ENCODE measurements at regions not wholly inside any gene's neighbourhood (a gene's known extent, or its start where the extent isn't known, plus 50 kb on each side); places are given as distances from the start of the nearest gene placed in this dataset.
"Not testable (repeated sequence)": the region's sequence is repeated elsewhere in the genome, so short reads cannot be mapped to it uniquely, and the experiment has no call there.

DNA sequence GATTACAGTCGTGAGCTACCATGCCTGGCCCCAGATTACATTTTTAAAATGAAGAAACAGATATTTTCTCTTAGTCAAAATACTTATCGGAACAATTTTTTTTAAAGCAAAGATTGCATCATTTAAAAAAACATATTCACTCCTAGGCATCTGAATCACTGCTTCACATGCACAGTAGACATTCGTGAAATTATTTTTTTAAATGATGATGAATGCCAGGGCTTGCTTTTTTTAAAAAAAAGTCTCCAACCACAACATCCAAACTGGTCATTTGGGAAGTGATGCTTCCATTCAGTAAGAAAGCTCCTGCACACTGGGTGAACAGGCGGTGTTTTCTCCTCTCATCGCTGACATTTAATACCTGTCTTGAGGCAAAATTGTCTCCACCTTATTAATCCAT is 223.0 kb upstream of the DMRT1 start:
- TF ChIP-seq, protein P1, sequence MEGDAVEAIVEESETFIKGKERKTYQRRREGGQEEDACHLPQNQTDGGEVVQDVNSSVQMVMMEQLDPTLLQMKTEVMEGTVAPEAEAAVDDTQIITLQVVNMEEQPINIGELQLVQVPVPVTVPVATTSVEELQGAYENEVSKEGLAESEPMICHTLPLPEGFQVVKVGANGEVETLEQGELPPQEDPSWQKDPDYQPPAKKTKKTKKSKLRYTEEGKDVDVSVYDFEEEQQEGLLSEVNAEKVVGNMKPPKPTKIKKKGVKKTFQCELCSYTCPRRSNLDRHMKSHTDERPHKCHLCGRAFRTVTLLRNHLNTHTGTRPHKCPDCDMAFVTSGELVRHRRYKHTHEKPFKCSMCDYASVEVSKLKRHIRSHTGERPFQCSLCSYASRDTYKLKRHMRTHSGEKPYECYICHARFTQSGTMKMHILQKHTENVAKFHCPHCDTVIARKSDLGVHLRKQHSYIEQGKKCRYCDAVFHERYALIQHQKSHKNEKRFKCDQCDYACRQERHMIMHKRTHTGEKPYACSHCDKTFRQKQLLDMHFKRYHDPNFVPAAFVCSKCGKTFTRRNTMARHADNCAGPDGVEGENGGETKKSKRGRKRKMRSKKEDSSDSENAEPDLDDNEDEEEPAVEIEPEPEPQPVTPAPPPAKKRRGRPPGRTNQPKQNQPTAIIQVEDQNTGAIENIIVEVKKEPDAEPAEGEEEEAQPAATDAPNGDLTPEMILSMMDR (IDR thresholded peaks at IDR 0.05; ENCODE audit: low read depth, low read length) = no peak
- TF ChIP-seq EZH2phosphoT487 (IDR thresholded peaks at IDR 0.05; ENCODE audit: low read depth) = no peak
- H3K27ac ChIP-seq (ENCODE audit: low read length) = no peak overlapping the region
- H3K4me1 ChIP-seq (ENCODE audit: low read length) = peaks cover 23% of the 10 kb centered on the region
- H3K4me3 ChIP-seq (ENCODE audit: low read length) = no peak overlapping the region
- H2AFZ ChIP-seq (ENCODE audit: low read depth, low read length) = no peak overlapping the region
- no peaks in the 10 kb centered on the region for H3K36me3 ChIP-seq (replicated peaks; ENCODE audit: low read depth, low read length)
- H3K27me3 ChIP-seq (ENCODE audit: low read depth, low read length) = no peaks in the 10 kb centered on the region
- no peak overlapping the region for H3K9ac ChIP-seq (ENCODE audit: low read length)
- H3K9me3 ChIP-seq (ENCODE audit: insufficient read depth, low read length) = no peaks in the 10 kb centered on the region
- no peaks in the 10 kb centered on the region for H4K20me1 ChIP-seq (ENCODE audit: insufficient read depth, low read length)
- H3K79me2 ChIP-seq (ENCODE audit: low read length) = no peaks in the 10 kb centered on the region
- no peak overlapping the region for H3K4me2 ChIP-seq (ENCODE audit: low read length)

DNA sequence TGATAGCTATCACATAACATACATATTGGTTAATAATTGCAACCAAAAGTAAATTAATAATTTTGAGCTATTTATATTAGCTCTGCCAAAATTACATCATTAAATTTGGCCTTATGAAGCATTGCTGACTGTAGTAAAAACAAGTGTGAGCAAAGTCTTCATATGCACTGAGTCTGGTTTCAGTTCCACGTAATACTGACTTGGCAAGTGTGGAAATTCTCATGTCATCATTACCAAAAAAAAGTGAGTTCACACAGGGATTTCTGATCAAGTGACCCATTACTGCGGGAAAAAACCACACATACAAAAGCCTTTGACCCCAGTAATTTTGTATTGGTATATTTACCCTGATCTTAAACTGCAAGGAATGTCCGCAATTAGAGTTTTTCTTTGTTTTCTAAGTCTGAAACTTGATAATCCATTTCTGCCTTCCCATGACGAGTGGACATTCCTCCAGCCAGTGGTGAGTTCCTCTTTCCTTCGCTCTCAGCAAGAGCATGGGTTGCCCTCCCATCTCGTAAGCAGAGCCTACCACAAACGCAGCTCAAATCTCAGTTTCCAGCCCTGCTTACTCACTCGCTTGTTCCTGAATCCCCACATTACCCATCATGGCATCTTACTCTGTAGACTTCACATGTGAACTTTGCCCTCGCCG is 220.2 kb upstream of the DMRT1 start:
- no peaks in the 10 kb centered on the region for H3K27me3 ChIP-seq (ENCODE audit: low read depth, low read length)
- H4K20me1 ChIP-seq (ENCODE audit: insufficient read depth, low read length) = no peaks in the 10 kb centered on the region
- H3K9me3 ChIP-seq (ENCODE audit: insufficient read depth, low read length) = no peaks in the 10 kb centered on the region
- TF ChIP-seq, protein P1 (IDR thresholded peaks at IDR 0.05; ENCODE audit: low read depth, low read length) = no peak
- TF ChIP-seq EZH2phosphoT487 (IDR thresholded peaks at IDR 0.05; ENCODE audit: low read depth) = no peak
- no peaks in the 10 kb centered on the region for H3K36me3 ChIP-seq (replicated peaks; ENCODE audit: low read depth, low read length)
- H3K4me3 ChIP-seq (ENCODE audit: low read length) = peak overlapping the region; percentile 26
- H3K4me1 ChIP-seq (ENCODE audit: low read length) = peaks cover 33% of the 10 kb centered on the region
- peak overlapping the region; percentile 27; the same call in 1 of the 2 replicates for H3K9ac ChIP-seq (ENCODE audit: low read length)
- H3K27ac ChIP-seq (ENCODE audit: low read length) = peak overlapping the region; percentile 21; the same call in 1 of the 2 replicates
- H3K4me2 ChIP-seq (ENCODE audit: low read length) = peak overlapping the region; percentile 52
- no peaks in the 10 kb centered on the region for H3K79me2 ChIP-seq (ENCODE audit: low read length)
- H2AFZ ChIP-seq (ENCODE audit: low read depth, low read length) = no peak overlapping the region

DNA sequence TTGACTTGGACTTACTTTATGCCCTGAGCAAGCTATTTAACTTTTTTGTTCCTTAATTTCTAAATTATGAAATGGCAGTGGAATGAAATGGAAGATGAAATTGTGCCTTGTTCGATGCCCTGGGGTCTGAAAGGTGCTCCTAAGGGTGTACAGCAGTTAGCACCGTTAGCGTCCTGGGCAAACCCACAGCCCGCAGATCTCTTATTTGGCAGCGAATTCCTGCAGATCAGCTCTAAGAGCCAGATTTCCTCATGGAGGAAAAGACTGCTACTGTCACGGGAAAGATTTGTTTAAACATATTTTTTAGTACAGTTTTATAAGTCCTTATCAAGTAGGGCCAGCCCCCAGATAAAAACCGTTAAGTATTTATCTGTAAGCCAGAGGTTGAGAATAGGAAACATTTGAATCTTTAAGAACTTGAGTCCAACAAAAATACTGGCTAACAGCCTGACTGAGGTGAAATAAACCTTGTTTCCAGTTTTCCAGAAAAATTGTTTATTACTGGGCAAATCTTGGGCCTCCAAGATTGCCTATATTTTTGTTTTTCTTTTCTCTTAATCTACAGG is 216.5 kb upstream of the DMRT1 start:
- peaks cover 70% of the 10 kb centered on the region for H3K4me1 ChIP-seq (ENCODE audit: low read length)

DNA sequence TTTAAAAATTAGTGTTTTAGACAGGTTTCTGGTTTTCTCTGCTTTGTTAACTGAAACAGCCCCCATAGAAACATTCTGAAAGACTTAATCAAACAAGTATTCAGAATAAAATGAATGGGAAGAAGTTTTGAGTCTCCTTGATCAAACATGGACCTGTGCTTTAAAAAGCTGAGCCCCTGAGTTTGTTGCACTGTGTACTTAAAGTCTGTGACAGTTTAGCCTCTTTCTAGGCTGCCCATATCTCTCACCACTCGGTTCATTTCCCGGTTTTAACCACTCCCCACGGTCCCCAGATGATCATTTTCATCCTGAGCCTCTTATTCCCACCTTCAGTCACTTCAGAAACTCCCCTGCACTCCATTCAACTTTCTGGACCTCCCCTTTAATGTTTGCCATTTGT is 215.9 kb upstream of the DMRT1 start:
- Histone ChIP-seq H3K9me3 (ENCODE audit: insufficient read depth, low read length) (no peaks in the 10 kb centered on the region), H4K20me1 (ENCODE audit: insufficient read depth, low read length) (no peaks in the 10 kb centered on the region), H3K27me3 (ENCODE audit: low read depth, low read length) (no peaks in the 10 kb centered on the region), H3K4me3 (ENCODE audit: low read length) (peak overlapping the region; percentile 46), H3K36me3 (replicated peaks; ENCODE audit: low read depth, low read length) (no peaks in the 10 kb centered on the region), H2AFZ (ENCODE audit: low read depth, low read length) (peak overlapping the region; percentile 22), H3K4me1 (ENCODE audit: low read length) (peaks cover 75% of the 10 kb centered on the region), H3K79me2 (ENCODE audit: low read length) (no peaks in the 10 kb centered on the region; the same call in 1 of the 2 replicates), H3K9ac (ENCODE audit: low read length) (peak overlapping the region; percentile 63), H3K4me2 (ENCODE audit: low read length) (peak overlapping the region; percentile 58), H3K27ac (ENCODE audit: low read length) (peak overlapping the region; percentile 98)
- TF ChIP-seq, protein P1 (IDR thresholded peaks at IDR 0.05; ENCODE audit: low read depth, low read length) = no peak
- no peak for TF ChIP-seq EZH2phosphoT487 (IDR thresholded peaks at IDR 0.05; ENCODE audit: low read depth)

More for the DNA sequence above, 216.5 kb upstream of the DMRT1 start:
- H3K79me2 ChIP-seq (ENCODE audit: low read length) = no peaks in the 10 kb centered on the region
- peak overlapping the region; percentile 63 for H3K9ac ChIP-seq (ENCODE audit: low read length)
- TF ChIP-seq, protein P1 (IDR thresholded peaks at IDR 0.05; ENCODE audit: low read depth, low read length) = no peak
- no peak for TF ChIP-seq EZH2phosphoT487 (IDR thresholded peaks at IDR 0.05; ENCODE audit: low read depth)
- no peak overlapping the region for H3K4me3 ChIP-seq (ENCODE audit: low read length)
- H4K20me1 ChIP-seq (ENCODE audit: insufficient read depth, low read length) = no peaks in the 10 kb centered on the region
- H2AFZ ChIP-seq (ENCODE audit: low read depth, low read length) = peak overlapping the region; percentile 22; the same call in 1 of the 2 replicates
- peak overlapping the region; percentile 58 for H3K4me2 ChIP-seq (ENCODE audit: low read length)
- no peaks in the 10 kb centered on the region for H3K36me3 ChIP-seq (replicated peaks; ENCODE audit: low read depth, low read length)
- peak overlapping the region; percentile 98 for H3K27ac ChIP-seq (ENCODE audit: low read length)
- no peaks in the 10 kb centered on the region for H3K9me3 ChIP-seq (ENCODE audit: insufficient read depth, low read length)
- no peaks in the 10 kb centered on the region for H3K27me3 ChIP-seq (ENCODE audit: low read depth, low read length)

DNA sequence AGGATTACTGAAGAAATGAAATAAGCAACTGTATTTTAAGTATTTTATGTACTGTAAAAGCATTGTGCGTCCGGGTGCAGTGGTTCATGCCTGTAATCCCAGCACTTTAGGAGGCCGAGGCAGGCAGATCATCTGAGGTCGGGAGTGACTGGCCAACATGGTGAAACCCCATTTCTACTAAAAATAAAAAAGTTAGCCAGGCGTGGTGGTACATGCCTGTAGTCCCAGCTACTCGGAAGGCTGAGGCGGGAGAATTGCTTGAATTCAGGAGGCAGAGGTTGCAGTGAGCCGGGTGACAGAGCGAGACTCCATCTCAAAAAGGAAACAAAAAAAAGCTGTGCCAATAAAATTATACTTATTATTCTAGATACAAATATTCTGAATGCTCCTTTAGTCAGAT is 215.4 kb upstream of the DMRT1 start:
- Histone ChIP-seq H2AFZ (ENCODE audit: low read depth, low read length) (peak overlapping the region; percentile 22; the same call in 1 of the 2 replicates), H3K4me1 (ENCODE audit: low read length) (peaks cover 75% of the 10 kb centered on the region), H3K4me2 (ENCODE audit: low read length) (peak overlapping the region; percentile 58), H3K9ac (ENCODE audit: low read length) (peak overlapping the region; percentile 63), H3K27ac (ENCODE audit: low read length) (peak overlapping the region; percentile 98), H3K4me3 (ENCODE audit: low read length) (peak overlapping the region; percentile 46)
- H3K36me3 ChIP-seq (replicated peaks; ENCODE audit: low read depth, low read length); H3K79me2 ChIP-seq (ENCODE audit: low read length); H4K20me1 ChIP-seq (ENCODE audit: insufficient read depth, low read length); H3K27me3 ChIP-seq (ENCODE audit: low read depth, low read length); H3K9me3 ChIP-seq (ENCODE audit: insufficient read depth, low read length): not testable (repeated sequence)

Data from OCI-LY3 (cell line).